ENCODE measurements at regions not wholly inside any gene's neighbourhood (a gene's known extent, or its start where the extent isn't known, plus 50 kb on each side); places are given as distances from the start of the nearest gene placed in this dataset.

DNA sequence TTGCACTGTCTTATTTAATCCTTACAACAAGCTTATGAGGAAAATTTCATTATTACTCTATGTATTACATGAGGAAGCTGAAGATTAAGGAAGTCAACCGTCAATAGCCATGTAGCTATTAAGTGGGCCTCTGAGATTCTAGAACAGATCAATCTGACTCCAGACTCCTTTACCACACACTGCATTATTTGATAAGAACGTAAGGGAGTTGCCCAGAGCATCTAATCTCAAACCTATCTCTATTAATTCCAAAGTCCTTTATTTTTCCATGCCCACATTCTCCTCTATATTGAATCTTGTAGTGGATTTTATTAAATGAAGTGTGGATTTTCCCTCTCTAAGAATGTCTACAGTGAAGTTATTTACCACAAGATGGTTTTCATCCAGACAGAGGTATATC is 118.2 kb upstream of the MTAP start:
- TF ChIP-seq, protein P1, sequence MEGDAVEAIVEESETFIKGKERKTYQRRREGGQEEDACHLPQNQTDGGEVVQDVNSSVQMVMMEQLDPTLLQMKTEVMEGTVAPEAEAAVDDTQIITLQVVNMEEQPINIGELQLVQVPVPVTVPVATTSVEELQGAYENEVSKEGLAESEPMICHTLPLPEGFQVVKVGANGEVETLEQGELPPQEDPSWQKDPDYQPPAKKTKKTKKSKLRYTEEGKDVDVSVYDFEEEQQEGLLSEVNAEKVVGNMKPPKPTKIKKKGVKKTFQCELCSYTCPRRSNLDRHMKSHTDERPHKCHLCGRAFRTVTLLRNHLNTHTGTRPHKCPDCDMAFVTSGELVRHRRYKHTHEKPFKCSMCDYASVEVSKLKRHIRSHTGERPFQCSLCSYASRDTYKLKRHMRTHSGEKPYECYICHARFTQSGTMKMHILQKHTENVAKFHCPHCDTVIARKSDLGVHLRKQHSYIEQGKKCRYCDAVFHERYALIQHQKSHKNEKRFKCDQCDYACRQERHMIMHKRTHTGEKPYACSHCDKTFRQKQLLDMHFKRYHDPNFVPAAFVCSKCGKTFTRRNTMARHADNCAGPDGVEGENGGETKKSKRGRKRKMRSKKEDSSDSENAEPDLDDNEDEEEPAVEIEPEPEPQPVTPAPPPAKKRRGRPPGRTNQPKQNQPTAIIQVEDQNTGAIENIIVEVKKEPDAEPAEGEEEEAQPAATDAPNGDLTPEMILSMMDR (conservative IDR thresholded peaks at IDR 0.05) = no peak
- no peak for TF ChIP-seq ZFX (IDR thresholded peaks at IDR 0.05)
